Glomerular visceral epithelial cell (primary cell): ENCODE measurements at regions not wholly inside any gene's neighbourhood (a gene's known extent, or its start where the extent isn't known, plus 50 kb on each side); places are given as distances from the start of the nearest gene placed in this dataset.
A peak's percentile ranks its signal among the peaks of the same experiment; 100 is the strongest.
"Not testable (repeated sequence)": the region's sequence is repeated elsewhere in the genome, so short reads cannot be mapped to it uniquely, and the experiment has no call there.

ENCODE experiments used
- DNase-seq: peaks from one replicate; pipeline ENCODE4 v3.0.0-alpha.2; 2016; ENCODE audit errors: extremely low spot score

DNA sequence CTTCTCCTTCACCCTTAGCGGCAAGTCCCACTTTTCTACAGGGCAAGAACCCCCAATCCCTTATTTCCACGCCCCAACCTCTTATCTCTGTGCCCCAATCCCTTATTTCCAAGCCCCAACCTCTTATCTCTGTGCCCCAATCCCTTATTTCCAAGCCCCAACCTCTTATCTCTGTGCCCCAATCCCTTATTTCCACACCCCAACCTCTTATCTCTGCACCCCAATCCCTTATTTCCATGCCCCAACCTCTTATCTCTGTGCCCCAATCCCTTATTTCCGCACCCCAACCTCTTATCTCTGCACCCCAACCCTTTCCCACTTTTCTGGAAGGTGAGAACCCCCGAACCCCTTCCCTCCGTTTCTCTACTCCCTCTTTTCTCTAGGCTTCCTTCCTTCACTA is 116.1 kb upstream of the GJE1 start:
- DNase-seq = not testable (repeated sequence)

DNA sequence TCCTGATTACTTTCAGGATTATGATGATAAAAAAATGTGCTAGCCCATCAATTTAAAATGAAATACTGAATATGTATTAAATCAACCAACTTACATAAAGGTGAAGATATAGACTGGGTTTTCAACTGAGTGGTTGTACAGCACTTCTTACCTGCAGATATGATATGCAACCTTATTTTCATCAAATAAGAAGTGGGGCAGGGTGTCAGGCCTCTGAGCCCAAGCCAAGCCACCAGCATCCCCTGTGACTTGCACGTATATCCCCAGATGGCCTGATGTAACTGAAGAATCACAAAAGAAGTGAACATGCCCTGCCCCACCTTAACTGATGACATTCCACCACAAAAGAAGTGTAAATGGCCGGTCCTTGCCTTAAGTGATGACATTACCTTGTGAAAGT is 117.3 kb upstream of the GJE1 start:
- DNase-seq = not testable (repeated sequence)

DNA sequence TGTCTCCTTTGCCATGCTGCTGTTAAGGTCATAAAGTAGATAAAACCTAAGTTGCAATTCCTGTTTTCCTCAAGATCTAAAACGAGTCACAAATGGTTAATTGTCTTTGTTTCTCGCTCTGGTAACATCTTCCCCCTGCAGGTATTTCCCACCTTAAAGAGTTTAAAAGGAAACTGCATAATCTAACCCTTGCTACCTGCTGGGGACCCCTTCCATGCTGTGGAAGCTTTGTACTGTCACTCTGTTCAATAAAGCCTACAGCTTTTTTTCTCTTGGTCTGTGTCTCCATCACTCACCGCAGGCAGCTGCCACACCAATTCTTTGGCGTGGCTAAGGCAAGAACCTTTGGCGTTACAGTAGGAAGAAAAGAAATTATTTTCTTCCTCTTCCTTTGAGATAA is 117.7 kb upstream of the GJE1 start:
- DNase-seq = no peak

DNA sequence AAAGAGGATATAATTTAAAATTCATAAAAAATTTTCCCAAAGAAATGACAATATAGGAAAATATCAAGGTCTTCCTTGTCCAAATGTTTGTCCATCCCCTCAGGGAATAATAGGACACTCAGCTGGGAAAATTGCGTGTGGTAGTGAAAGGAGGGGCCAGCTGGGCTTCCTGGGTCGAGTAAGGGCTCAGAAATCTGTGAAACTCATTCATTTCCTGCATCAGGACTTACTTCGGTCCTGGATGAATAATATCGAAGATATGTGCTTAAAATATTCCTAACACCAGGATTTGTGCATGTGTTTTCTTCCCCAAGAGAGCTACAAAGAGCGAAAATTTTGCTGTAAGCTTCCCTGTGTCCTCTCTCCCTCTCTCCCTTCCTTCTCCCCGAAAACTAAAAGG is 118.2 kb upstream of the GJE1 start:
- DNase-seq = peak; percentile 87

DNA sequence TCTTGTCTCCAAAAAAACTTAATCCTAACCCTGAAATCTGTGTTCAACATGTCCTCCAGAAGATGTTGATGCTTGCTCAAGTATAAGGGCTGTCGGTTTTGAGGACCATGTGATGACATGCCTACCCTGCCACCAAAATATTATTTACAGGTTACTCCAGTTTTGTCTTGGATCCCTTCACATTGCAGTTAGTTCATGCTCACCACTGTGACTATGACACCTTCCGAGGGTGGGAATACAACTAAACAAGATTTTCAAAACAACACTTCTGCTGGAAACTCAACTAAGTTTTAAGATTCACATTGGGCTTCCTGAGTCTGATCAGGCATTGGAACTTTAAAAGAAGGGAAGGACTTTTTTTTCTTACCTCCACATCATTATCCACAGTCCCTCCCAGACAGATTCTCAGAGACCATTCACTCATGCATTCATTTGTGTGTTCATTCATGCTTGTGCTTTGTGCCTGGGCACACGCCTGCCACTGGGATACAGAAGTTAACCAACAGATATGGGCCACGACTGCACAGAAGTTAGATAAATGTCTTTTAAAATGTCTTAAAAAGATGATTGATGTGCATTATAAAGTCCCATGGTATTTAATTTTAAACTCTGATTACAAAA is 118.7 kb upstream of the GJE1 start:
- peak; percentile 76 for DNase-seq

DNA sequence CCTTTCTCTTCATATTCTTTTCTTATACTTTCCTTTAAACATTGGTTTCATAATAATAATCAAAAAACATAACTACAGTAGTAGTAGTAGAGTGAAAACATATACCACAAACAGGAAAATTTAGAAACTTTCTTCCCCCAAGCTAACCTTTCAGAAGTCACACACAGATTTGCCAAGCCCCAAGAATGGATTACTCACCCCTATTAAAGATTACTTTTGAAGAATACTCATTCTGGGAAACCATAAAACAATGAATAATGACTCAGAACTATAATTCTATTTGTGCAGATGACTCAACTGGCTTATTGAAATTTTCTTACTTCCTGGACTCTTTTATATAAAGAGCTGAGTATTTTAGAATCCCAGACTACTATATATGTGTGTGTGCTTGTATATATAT is 119.4 kb upstream of the GJE1 start:
- peak; percentile 81 for DNase-seq

DNA sequence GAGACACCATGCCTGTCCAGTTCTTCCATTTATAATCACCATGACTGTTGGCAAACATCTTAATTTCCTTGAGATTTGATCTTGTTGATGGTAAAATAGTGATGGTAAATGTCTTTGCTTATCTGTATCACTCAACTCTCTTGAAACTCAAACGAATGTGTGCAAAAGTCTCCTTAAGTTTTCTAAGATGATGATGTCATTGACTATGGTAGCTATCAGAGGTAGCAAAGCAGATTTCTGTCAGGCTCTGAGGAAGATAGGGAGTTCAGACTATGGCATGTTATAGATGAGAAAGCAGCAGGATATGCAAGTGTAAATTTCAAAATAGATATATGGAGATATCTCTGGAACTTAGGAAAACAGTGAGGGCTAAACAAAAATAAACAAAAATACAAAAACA is 121.0 kb upstream of the GJE1 start:
- DNase-seq = no peak

DNA sequence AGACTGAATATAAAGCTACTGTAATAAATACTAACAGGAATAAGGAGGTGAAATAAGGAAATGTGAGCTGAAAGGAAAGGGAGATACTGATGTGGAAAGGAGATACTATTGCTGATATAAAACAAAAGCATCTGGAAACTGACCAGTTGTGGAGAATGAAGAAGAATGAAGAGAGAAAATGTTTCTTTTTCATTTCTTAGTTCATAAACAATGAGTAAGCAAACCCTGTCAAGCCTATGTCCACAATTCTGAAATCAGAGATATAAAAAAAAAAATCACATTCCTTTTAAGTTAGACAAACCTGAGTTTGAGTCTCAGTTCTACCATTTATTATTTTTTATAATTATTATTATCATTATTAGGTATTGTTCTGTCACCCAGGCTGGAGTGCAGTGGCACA is 121.6 kb upstream of the GJE1 start:
- no peak for DNase-seq

DNA sequence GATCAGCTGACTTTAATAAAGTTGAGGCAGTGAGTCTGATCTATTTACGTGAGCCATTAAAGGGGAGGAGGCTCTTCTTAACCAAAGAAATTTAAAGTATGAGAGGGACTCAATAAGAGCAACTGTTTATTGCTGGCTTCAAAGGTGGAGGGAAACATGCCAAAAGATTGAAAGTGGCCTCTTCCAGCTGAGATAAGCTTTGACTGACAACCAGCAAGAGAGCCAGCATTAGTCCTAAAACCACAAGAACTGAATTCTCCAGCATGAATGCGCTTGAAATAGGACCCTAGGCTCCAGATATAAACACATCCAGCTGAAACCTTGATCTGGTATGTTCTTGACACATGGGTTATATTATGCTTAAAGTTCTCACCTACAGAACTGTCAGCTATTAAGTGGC is 123.1 kb upstream of the GJE1 start:
- peak; percentile 50 for DNase-seq

DNA sequence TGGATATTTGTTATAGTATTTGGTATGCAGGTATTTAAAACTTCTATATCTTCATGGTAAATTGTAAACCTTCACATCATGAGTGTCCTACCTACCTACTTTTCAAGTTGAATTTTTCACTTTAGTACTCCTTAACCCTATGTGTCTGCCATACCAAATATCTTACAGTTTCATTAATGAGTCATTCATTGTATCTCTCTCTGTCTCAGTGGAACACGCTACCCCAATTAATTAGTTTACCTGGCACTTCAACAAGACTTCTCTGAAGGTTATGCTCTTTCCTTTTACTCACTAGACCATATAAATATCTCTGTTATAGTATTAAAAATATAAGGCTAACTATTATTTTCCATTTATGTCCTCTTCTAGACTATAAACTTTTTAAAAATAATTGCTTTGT is 123.9 kb upstream of the GJE1 start:
- no peak for DNase-seq

DNA sequence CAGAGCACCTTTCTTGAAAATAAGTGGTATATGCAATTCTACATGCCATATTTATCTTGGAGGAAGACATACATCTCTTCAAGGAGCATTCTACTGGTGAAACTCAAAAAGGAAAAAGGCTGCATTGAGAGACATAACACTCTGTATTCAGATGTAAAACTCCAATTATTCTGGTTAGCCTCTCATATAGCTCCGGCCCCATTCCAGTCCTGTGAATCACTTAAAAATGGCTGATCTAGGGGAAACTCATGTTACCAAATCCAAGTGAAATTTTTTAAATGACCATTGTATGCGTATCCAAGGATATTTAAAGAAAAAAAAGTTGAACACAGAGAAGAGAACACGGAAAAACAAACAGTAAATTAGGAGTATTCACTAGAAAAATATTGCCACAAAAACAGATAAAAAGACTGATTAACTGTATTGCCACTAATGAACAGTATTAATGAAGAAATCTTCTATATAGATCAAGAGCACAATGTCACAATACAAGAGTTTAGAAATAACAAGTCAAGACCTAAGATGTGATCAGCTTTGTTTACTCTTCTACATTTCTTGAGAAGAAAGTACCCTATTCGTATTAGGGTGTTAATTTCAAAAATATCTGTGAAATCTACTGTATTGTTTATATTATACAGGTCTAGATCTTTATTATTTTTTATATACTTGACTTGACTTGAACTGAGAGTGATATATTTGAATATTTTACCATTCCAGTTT is 124.5 kb upstream of the GJE1 start:
- DNase-seq = no peak

DNA sequence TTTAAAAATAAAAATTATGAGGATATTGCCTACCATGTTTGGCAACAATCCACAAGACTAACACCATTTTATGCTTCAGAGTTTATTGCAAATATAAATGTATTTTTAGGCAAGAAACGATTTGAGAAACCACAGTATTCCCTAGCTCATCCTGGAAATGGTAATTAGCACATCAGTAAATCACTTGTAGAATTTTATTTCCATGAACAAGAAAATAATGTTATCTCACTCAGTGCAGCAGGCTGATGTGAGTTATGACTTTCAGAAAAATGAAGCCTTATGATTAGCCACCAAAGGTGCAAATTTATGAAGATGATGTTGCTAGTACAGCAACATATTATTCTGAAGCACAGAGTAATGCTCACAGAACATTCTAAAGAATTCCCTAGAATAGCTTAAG is 127.7 kb upstream of the GJE1 start:
- no peak for DNase-seq

DNA sequence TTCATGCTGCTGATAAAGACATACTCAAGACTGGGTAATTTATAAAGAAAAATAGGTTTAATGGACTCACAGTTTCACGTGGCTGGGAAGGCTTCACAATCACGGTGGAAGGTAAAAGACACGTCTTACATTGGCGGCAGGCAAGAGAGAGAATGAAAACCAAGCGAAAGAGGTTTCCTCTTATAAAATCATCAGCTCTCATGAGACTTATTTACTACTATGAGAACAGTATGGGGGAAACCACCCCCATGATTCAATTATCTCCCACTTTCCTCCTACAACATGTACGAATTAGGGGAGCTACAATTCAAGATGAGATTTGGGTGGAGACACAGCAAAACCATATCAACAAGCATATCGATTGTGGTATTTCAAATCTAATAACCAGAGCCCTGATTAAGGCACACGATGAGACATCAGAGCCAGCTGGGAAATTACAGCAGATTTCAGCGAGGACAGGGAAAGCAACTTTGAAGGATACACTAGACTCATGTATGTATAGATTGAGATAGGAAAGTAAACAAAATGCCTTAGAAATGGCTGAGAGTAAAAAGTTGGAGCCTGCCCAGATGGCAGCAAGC is 129.8 kb upstream of the GJE1 start:
- no peak for DNase-seq

DNA sequence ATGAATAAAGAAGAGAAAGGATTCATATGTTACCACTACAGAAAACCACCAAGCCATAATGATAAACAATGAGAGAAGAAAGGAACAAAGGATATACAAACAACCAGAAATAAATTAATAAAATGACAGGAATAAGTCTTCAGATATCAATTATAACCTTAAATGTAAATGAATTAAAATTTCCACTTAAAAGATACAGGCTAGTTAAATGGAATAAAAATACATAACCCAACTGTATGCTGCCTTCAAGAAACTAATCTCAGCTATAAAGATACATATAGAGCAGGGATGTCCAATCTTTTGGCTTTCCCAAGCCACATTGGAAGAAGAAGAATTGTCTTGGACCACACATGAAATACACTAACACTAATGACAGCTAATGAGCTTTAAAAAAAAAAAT is 135.9 kb upstream of the GJE1 start:
- DNase-seq = no peak

DNA sequence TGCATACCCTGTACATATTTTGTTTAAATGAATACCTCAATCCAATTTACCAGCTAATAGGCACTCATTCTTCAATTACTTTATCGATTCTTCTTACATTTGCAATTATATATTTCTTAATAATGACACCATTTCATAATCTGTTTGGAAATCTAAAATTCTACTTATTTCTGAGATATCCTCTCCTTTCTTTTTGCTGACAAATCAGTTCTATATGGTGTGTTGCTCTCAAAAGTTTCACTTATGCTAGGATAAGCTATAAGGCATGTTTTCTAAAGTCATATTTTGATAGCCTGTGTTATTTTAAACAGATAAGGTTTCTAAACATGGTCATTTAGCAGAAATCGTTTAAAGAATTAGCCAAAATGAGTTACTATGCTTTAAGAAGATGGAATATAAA is 140.6 kb upstream of the GJE1 start:
- DNase-seq = no peak

DNA sequence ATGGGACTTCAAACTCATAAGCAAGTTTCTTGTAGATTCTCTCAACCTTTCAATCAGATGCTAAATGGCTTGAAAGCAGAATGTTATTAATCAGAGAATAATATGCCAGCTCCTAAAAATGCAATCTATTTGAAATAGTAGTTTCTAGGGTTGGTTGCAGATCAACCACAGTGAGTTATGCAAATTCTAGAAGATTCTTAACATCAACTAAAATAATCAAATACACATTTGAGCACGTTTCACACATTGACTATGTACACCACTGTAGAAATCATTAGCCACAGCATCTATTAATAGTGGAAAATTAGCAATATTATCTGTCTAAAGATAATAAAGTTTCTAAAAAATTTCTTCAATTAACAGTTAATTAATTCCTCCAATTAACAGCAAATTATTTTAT is 141.9 kb upstream of the GJE1 start:
- no peak for DNase-seq

DNA sequence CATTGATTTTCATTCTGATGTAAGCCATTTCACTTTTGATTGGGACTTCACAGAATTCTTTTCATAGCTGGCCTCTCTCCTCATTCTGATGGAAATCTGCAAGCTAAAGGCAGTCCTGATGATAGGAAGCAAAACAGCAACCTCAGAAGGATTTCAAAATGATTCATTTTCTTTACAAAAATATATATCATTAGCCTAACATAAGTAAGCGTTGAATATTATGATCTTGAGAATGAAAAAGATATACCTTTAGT is 143.1 kb upstream of the GJE1 start:
- no peak for DNase-seq

DNA sequence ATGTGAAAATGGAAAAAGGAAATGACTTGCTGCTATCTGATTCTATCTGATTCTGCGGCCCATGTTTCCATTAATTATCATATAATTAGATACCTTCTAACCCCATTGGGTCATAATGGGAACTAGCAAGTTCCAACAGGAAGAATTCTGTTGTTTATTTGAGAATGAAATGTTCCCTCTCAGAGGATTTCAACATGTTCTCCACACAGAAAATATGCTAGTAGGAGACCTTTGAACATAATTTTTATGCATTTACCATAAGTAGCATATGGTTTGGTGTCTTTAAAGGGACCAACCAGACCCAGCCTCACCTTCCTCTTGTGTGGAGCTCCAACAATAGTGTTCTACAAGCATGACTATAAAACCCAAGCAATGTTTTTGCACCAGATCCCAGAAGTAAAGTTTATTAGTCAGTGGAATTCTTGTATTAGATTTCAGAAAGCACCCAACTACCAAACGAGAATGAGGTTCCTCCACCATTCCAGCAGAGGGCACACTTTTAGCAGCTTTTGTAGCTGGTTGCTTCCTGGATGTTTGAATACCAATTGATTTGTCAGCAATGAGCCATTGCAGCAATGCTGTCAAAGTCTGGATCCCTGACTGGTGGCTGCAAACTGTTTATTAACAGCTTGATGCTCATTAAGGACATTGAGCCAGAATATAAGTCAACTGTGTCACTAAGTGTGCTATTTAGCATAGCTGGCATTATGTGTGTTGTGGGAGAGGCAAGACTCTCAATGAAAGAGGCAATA is 143.6 kb upstream of the GJE1 start:
- DNase-seq = peak; percentile 68

DNA sequence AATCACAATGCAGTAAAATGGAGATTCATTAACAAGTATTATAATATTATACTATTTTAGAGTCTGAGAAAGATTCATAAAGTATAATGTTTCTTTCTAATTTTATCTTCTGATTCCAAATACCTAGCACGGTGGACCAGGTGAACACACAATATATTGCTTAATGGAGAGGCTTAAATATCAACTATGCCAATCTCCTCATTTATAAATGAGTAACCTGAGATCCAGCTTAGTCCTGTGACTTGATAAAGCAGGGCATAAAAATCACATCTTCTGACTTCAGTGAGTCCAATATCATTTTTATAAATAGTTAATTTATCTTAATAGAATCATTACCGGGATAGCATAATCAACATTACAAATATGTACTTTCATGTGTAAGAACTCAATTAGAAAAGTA is 144.4 kb upstream of the GJE1 start:
- DNase-seq = no peak

DNA sequence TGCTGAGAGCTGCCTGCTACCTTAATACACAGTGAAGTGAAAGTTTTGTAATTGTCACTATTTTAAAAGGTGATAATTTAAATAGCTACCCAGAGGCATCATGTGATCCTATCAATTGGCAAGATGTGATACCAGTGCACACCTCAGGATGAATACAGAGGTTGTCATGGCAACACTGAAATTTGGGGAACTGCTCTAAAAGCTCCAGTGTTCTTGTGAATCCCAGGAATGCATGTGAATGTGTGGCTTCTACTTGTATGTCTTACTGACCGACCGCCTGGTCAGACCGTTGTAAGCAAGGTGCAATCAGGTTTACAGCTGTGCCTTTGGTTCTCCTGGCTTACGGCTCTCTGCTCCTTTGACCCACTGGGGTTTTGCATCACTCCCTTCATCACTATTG is 146.3 kb upstream of the GJE1 start:
- no peak for DNase-seq

DNA sequence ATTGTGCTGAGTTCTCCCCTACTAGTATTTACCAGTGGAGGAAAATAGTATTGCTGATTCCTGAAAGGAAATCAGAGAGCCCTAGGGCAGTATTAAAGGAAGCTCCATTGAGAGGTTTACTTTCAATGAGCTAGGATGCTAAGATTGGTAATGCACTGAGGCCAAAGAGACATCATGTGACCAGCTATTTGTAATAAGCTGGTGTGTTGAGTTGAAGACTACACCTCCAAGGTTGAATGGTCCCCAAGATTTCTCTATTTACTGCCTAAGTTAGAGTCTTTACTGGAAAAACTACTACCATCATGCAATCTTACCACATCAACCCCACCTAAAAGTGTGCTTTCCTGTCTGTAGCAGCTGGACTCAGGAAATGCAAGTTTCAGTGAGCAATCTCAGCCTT is 151.5 kb upstream of the GJE1 start:
- no peak for DNase-seq

DNA sequence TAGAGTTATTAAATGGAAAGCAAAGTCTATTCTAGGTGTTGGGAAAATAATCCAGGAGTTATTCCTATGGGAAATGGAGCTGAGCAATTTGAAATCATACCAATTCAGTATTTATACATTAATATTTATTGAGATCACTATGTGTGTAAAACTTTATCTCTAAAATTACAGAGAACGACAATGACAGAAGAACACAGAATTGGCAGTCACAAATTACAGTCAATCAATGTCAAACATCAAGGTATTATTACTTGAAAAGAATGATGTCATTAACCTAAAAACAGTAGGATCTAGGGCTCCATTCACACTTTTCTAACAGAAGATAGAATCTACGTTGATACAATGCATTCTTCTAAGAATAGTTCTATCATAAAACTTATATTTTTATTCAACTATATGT is 154.9 kb upstream of the GJE1 start:
- no peak for DNase-seq

DNA sequence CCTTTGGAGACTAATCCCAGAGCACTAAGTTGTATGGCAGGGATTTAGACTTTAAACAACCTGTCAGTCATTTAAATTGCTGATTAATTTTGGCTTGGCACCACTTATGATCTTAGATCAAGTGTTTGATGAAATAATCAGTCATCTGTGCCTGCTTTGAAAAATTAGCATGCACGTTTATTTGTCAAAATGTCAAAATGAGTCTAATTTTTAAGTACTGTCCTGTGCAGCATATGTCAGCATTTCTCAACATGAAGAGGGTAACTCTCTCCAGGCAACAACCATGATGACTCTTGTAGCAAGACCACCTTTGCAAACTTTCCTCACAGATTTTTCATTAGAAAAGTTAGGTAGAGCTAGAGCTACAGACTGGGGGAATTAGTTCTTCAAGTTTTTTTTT is 155.7 kb upstream of the GJE1 start:
- no peak for DNase-seq
